Stimulated activated CD4-positive, alpha-beta T cell treated with anti-CD3 and anti-CD28 coated beads, Interleukin-1b, Interleukin-23, amount 100 ng/mL, for 4 hours (primary cell): ENCODE measurements at regions not wholly inside any gene's neighbourhood (a gene's known extent, or its start where the extent isn't known, plus 50 kb on each side); places are given as distances from the start of the nearest gene placed in this dataset.

Experiments
- DNase-seq, 2 donors: peaks; one replicate each; pipeline ENCODE4 v3.0.0-alpha.2; 2020; ENCODE audit warnings: low read depth in 2 of 2

GRCh38 chr7:52482076-52482475, 553.4 kb upstream of the POM121L12 start:
- DNase-seq = no peak

- DNase-seq = no peak
Observed at GRCh38 chr7:52481571-52481970, 553.9 kb upstream of the POM121L12 start.

DNA sequence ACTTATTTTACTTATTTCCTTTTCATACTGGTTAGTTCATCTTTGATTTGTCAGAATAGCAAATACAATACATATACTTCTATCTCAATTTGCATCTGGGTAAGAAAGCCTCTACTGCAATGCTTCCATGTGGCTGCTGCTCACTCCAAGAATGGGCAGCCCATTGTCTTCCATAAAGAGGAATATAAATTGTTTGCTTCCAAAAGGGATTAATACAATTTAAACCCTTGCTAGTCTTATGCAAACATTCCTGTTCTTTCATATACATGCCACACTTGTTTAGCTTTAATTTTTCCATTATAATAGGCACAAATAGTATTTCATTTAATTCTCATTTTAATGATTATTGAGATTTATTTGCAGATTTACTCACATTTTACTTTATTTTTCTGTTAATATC, 555.4 kb upstream of the POM121L12 start:
- no peak for DNase-seq

DNA sequence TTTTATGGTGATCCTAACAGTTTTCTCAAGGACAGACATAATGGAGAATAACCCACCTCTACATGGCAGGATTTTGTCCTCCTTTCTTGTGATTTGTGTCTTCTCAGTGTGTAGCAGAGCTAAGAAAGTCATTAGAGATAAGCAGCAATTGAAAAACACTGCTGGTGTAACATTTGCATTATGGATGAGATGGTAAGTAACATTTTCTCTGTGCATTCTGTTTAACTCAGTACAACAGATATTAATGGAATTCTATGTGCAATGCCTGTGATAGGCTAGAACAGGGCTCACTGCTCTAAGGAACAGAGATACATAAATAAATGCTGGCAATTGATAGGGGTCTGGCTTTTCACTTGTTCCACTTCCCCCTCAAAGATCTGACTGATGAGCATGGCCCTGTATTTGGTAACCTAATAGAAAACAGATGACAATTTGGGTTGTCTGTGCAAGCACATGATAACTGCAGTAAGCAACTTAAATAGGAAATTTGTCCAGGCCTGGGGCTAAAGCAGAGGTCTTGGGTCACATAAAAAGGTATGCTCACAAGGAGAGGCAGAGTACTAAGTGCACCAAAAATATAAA, 560.3 kb upstream of the POM121L12 start:
- DNase-seq = no peak

GRCh38 chr7:52473756-52474155, 561.7 kb upstream of the POM121L12 start:
- DNase-seq = no peak

DNA sequence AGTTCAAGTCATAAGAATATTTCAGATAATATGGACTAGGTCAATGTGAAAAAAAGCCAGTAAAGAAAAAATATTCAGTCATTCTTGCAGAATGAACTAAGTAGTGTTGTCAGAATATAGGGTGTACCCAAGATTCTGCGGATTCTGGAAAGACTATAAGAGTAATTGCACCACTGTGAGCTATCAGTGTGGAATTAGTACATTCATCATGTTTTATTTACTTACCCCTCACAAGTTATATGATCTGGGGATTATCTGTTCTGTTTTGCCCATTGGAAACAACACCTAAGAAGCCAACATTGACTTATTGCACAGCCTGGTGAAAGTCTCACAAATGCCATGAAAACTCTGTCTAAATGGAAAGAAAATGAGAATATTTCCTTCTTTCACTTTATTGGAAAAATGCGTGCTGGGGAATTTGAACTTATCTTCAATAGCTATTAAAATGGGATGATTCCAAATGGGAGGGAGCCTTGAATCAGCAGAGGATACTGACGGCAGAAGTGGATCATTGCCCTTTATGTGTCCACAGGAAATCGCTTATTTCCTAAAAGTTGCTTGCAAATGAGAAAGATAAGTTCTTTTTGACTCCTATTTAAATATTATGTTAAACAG, 563.3 kb upstream of the POM121L12 start:
- DNase-seq = no peak

DNA sequence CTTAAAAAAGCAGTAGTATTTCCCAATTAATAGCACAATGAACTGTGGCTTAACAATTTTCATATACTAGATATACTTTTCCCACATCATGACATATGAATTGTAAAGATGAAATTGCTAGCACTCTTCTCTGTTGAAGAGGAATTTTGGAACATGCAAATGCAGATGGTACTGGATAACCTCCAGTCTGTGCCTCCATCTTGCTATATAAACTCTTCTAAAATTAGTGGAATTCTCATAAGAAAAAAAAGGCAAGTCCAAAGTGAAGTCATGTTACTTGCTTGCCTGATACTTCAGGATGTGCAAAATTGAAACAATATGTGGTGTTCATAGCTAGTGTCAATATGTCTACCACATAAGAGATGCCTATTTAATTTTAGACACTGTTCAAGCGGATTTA, 570.2 kb upstream of the POM121L12 start:
- no peak for DNase-seq

- no peak for DNase-seq
Observed at GRCh38 chr7:52463341-52463740, 572.1 kb upstream of the POM121L12 start.

DNA sequence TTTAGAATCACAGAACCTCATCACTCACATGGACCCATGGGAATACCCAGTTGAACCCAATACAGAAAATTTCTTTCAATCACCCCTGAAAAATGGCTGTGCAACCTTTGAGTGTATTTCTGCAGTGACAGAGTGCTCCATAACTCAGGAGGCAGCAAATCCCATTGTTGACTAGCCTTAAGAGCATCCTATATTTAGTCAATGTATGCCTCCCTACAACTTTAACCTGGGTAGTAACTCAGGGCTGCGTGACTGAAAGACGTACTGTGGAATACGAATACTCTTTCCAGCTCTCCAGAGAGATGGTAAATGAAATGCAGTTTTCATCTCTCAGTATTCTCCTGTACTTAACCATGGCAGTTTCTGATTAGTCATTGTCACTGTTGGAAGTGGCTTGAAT, 573.0 kb upstream of the POM121L12 start:
- no peak for DNase-seq

GRCh38 chr7:52455571-52455970, 579.9 kb upstream of the POM121L12 start:
- DNase-seq = no peak

DNA sequence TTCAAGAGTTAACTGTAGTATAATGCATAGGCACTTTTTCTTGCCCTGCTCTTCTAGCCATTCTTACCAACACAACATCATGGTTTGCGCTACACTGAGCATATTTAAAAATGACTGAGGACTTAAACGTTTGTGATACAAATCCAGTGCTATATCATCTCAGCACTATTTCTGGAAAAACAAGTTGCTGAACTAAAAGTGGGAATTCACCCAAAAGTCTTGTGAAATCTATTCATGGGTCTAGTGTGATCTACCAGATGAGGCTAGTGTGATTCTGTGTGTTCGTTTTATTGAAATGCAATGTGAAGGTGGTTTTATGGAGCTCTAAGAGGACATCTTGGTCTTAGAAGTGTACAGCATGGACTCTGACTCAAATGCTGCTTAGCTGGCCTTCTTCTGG, 584.6 kb upstream of the POM121L12 start:
- DNase-seq = no peak

- no peak for DNase-seq
Observed at GRCh38 chr7:52447581-52448180, 587.8 kb upstream of the POM121L12 start.

- DNase-seq = no peak
Observed at GRCh38 chr7:52436278-52436677, 599.2 kb upstream of the POM121L12 start.

DNA sequence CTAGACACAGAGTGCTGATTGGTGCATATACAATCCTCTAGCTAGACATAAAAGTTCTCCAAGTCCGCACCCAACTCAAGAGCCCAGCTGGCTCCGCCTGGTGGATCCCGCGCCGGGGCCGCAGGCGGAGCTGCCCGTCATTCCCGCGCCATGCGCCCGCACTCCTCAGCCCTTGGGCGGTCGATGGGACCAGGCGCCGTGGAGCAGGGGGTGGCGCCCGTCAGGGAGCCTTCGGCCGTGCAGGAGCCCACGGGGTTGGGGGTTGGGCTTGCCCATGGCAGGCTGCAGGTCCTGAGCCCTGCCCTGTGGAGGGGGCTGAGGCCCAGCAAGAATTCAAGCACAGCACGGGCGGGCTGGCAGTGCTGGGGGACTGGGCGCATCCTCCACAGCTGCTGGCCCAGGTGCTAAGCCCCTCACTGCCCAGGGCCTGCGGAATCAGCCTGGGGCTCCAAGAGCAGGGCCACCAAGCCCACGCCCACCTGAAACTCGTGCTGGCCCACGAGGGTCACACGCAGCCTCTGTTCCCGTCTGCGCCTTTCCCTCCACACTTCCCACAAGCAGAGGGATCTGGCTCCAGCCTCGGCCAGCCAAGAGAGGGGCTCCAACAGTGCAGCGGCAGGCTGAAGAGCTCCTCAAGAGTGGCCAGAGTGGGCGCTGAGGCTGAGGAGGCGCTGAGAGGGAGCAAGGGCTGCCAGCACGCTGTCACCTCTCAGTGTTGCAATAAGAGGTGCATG, 604.2 kb upstream of the POM121L12 start:
- no peak for DNase-seq

DNA sequence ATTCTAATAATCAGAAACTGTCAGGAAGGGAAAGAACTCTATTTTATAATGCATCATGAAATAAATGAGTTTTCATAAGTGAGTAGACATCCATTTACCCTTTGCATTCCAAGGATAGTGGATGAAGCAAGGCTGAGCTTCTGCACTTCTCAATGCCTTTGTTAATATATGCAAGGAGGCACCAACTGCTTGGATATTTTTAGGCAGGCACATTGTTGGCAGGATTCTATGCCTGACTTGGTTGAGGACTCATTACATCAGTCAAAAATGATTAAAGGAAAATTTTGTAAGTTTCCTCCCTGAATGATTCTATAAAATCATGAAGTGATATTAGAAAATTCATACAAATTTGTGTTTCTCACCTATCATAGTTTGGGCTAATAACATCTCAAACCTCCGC, 612.2 kb upstream of the POM121L12 start:
- no peak for DNase-seq

DNA sequence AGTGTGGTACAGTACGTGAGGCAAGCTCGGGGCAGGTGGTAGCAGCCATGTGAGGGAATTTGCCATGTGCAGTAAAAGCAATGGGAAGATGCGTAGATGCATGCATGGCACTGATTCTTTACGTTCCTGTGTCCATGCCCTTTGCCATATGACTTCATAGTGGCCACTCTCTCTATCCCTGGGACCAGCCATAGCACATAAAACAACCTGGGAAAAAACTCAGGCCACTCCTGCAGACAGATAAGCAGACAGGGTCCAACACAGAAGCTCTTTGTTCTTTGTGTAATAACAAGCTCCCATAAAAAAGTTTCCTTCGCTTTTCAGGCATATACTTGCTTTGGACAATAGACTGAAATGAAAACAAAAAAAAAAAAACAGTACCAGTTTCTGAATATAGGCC, 622.4 kb upstream of the POM121L12 start:
- no peak for DNase-seq

DNA sequence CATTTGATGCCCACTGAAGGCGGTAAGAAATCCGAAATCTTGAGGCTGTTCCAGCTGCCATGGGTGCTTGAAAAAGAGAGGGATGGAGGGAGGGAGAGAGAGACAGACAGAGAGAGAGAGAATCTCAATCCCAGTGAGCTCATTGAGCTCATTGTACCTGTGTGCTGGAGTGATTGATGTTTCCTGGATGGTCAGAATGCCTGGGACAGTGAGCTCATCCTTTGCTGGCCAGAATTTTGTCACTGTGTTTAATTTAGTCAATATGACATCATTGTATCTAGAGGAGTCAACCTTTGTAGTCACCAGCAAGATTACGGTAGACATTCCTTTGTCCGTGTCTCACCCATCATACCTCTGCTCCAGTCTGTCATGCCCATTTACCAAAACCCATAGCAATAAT, 625.4 kb upstream of the POM121L12 start:
- DNase-seq = no peak

GRCh38 chr7:52406808-52407207, 628.6 kb upstream of the POM121L12 start:
- DNase-seq = no peak

GRCh38 chr7:52382731-52383130, 652.7 kb upstream of the POM121L12 start:
- DNase-seq = no peak

- no peak for DNase-seq
Observed at GRCh38 chr7:52369922-52370321, 665.5 kb upstream of the POM121L12 start.

- DNase-seq = no peak
Observed at GRCh38 chr7:52365349-52365748, 670.1 kb upstream of the POM121L12 start.

- no peak for DNase-seq
Observed at GRCh38 chr7:52362521-52362920, 672.9 kb upstream of the POM121L12 start.

DNA sequence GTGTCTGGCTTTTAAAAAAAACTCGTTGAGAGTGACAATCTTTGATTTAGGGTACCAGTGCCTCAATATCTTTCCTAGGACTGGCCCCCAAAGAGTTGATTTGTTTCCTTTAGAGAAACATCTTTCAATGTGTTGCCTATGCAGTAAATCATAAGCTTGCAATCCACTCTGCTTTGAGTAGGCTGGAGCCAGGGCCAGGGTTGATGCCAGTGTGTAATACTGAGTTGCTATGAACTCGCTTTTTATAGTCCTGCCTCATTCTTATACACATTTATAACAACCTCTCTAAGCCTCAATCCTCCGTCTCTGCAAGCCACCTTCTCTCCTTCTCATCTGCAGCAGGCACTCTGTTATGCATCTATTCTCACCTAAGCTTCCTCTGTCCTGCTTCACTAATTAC, 674.9 kb upstream of the POM121L12 start:
- DNase-seq = no peak
